ENCODE measurements at regions not wholly inside any gene's neighbourhood (a gene's known extent, or its start where the extent isn't known, plus 50 kb on each side); places are given as distances from the start of the nearest gene placed in this dataset.
A peak's percentile ranks its signal among the peaks of the same experiment; 100 is the strongest.
"Not testable (repeated sequence)": the region's sequence is repeated elsewhere in the genome, so short reads cannot be mapped to it uniquely, and the experiment has no call there.

DNA sequence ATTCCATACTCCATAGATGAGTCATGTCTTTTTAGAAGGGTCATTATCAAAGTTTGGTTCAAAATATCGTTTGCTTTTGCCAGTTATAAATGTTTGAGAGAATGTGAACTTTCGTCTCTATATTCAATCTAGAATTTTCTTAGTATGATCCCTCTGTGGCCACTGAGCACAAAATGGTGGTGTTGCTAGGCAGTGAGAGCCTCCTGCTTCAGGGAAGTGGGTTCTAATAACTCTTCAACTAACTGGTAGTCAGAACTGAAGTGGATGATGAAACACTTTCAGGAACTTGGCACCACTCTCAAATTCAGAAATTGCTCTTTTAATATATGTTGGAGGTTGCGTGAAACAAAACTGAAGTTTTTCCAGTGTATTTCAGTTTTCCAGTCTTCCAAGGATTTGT, 125.0 kb upstream of the DOK5 start:
- no peaks in the 10 kb centered on the region for H3K9me3 ChIP-seq (ENCODE audit: low read depth)
- TF ChIP-seq, protein P1, sequence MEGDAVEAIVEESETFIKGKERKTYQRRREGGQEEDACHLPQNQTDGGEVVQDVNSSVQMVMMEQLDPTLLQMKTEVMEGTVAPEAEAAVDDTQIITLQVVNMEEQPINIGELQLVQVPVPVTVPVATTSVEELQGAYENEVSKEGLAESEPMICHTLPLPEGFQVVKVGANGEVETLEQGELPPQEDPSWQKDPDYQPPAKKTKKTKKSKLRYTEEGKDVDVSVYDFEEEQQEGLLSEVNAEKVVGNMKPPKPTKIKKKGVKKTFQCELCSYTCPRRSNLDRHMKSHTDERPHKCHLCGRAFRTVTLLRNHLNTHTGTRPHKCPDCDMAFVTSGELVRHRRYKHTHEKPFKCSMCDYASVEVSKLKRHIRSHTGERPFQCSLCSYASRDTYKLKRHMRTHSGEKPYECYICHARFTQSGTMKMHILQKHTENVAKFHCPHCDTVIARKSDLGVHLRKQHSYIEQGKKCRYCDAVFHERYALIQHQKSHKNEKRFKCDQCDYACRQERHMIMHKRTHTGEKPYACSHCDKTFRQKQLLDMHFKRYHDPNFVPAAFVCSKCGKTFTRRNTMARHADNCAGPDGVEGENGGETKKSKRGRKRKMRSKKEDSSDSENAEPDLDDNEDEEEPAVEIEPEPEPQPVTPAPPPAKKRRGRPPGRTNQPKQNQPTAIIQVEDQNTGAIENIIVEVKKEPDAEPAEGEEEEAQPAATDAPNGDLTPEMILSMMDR (IDR thresholded peaks at IDR 0.05; ENCODE audit: low read depth, low read length), result no peak
- H3K27me3 ChIP-seq, result no peaks in the 10 kb centered on the region
- H3K36me3 ChIP-seq, result no peaks in the 10 kb centered on the region
- no peak overlapping the region for H3K27ac ChIP-seq
- H3K4me3 ChIP-seq, result no peak overlapping the region
- no peaks in the 10 kb centered on the region for H3K4me1 ChIP-seq (ENCODE audit: low read depth)
- peak in 1 of 2 donors; percentile 73 for DNase-seq (ENCODE audit: low read depth in 1 of 2, low spot score in 1 of 2)

DNA sequence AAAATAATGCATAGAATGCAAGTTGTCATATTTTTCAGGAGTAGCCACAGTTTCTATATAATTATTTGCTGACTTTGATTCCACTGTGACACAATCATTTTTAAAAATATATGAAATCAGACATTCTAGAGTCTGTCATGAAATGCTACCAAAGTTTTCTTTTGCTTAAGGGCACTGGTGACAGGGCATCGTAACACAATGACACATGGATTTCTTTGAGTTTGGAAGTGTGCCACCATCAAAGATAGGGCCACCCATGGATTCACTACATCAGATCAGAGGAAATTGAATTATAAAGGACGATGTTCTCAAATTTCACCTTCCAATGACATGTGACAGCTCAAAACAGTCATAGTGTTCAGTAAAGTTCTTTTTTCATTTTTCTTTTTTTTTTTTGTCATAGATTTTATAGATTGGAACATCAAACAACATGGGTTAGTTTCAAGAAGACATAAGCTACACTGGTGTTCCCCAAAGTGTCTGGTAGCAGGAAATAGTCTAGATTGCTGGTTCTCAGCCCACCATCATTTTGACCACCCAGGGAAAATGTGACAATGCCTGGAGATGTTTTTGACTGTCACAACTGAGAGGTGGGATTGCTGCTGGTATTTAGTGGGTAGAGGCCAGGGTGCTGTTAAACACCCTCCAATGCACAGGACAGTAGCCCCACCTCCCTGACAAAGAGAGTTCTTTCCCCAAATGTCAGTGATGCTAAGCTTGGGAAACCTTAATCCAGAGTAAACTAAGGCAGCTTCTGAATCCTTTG, 123.8 kb upstream of the DOK5 start:
- H3K27ac ChIP-seq, result no peak overlapping the region
- TF ChIP-seq, protein P1 (IDR thresholded peaks at IDR 0.05; ENCODE audit: low read depth, low read length), result no peak
- no peaks in the 10 kb centered on the region for H3K36me3 ChIP-seq
- DNase-seq (ENCODE audit: low read depth in 1 of 2, low spot score in 1 of 2), result no peak
- no peaks in the 10 kb centered on the region for H3K4me1 ChIP-seq (ENCODE audit: low read depth)
- no peak overlapping the region for H3K4me3 ChIP-seq
- H3K27me3 ChIP-seq, result no peaks in the 10 kb centered on the region
- H3K9me3 ChIP-seq (ENCODE audit: low read depth), result no peaks in the 10 kb centered on the region

DNA sequence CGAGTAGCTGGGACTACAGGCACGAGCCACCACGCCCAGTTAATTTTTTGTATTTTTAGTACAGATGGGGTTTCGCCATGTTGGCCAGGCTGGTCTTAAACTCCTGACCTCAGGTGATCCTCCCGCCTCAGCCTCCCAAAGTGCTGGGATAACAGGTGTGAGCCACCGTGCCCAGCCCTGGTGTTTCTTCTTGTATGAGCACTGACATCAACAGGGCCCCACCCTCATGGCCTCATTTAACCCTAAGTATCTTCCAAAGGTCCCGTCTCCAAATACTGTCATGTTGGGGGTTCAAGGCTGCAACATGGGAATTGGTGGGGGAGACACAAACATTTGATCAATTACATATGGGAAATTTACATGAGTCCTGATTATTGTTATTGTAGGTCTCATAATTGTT, 122.9 kb upstream of the DOK5 start:
- H3K4me1 ChIP-seq (ENCODE audit: low read depth); DNase-seq (ENCODE audit: low read depth in 1 of 2, low spot score in 1 of 2); H3K4me3 ChIP-seq; H3K27me3 ChIP-seq; H3K36me3 ChIP-seq; H3K27ac ChIP-seq; H3K9me3 ChIP-seq (ENCODE audit: low read depth): not testable (repeated sequence)

DNA sequence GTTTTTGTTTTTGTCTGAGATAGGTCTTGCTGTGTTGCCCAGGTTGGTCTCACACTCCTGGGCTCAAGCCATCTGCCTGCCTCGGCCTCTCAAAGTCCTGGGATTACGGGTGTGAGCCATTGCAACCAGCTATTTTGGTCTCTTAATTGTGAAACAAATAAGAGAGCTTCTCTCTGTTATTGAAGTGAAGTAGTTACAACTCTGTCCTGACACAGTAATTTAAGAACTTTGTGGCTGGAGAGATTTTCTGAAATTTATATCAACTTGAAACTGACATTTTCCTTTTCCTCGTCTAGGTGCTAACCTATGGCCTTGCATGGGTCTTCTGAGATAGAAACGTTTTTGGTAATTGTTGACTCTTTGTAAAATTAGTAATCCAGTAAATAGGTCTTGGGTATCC, 122.1 kb upstream of the DOK5 start:
- H3K27me3 ChIP-seq, result no peaks in the 10 kb centered on the region
- no peaks in the 10 kb centered on the region for H3K36me3 ChIP-seq
- no peak overlapping the region for H3K4me3 ChIP-seq
- no peak overlapping the region for H3K27ac ChIP-seq
- H3K9me3 ChIP-seq (ENCODE audit: low read depth), result no peaks in the 10 kb centered on the region
- no peak for DNase-seq (ENCODE audit: low read depth in 1 of 2, low spot score in 1 of 2)
- no peaks in the 10 kb centered on the region for H3K4me1 ChIP-seq (ENCODE audit: low read depth)
- TF ChIP-seq, protein P1 (IDR thresholded peaks at IDR 0.05; ENCODE audit: low read depth, low read length), result no peak

DNA sequence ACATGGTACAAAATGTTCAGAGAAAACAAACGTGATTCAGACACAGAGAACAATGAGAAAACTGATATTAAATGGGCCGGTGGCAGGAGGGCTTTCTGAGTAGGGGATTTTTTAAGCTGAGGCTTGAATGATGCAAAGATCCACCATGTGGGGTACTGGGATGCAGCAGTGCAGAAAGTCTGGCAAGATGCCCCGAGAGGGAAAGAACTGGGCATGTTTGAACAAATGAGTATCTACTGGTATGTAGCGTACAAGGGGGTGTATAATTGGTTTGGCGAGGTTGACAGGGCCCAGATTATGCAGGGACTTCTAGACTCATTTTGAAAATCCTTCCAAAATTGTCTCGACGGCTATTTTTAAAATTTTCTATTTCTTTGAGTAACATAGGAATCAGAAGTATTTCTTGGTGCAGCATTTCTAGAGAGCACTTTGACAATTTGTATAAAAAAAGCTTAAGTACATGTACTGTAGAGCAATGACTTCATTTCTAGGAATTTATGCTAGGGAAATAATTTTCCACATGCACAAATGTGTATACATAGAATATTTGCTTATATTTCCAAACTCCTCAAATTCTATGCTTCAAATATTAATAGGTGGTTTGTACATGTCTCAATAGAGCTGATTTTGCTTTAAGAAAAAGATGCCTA, 119.6 kb upstream of the DOK5 start:
- H3K27ac ChIP-seq, result no peak overlapping the region
- H3K4me3 ChIP-seq, result no peak overlapping the region
- no peaks in the 10 kb centered on the region for H3K9me3 ChIP-seq (ENCODE audit: low read depth)
- TF ChIP-seq, protein P1 (IDR thresholded peaks at IDR 0.05; ENCODE audit: low read depth, low read length), result no peak
- peak in 1 of 2 donors; percentile 19 for DNase-seq (ENCODE audit: low read depth in 1 of 2, low spot score in 1 of 2)
- no peaks in the 10 kb centered on the region for H3K36me3 ChIP-seq
- no peaks in the 10 kb centered on the region for H3K27me3 ChIP-seq
- no peaks in the 10 kb centered on the region for H3K4me1 ChIP-seq (ENCODE audit: low read depth)

DNA sequence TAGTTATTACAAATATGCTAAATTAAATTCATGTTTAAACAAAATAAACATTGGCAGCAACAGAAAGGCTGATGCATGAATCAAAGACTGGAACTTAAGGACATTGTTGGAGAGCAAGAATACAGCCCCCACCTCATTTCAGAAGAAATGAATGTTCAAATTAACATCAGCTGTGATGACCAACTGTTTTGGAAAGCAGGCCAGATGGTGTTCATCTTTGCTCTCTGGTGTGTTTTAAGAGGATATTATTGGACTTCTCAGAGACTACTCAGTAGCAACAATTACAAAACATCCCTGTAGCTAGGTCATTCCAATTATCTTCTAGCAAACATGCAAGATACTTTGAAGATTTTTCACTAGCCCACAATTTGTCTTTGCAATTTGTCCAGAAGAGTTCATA, 118.6 kb upstream of the DOK5 start:
- no peak overlapping the region for H3K27ac ChIP-seq
- TF ChIP-seq, protein P1 (IDR thresholded peaks at IDR 0.05; ENCODE audit: low read depth, low read length), result no peak

More for the DNA sequence above, 118.6 kb upstream of the DOK5 start:
- H3K4me1 ChIP-seq (ENCODE audit: low read depth), result no peaks in the 10 kb centered on the region
- H3K9me3 ChIP-seq (ENCODE audit: low read depth), result no peaks in the 10 kb centered on the region
- no peaks in the 10 kb centered on the region for H3K36me3 ChIP-seq
- DNase-seq (ENCODE audit: low read depth in 1 of 2, low spot score in 1 of 2), result no peak
- no peak overlapping the region for H3K4me3 ChIP-seq
- H3K27me3 ChIP-seq, result no peaks in the 10 kb centered on the region

Measured in cardiac muscle cell (in vitro differentiated cells and primary cell).